ENCODE measurements at regions not wholly inside any gene's neighbourhood (a gene's known extent, or its start where the extent isn't known, plus 50 kb on each side); places are given as distances from the start of the nearest gene placed in this dataset.

- H3K27ac ChIP-seq: no peak overlapping the region
- intact Hi-C loops (cut with DNase I; ENCODE audit: low total_unique reads): no loop called here
- H3K36me3 ChIP-seq (ENCODE audit: low read depth, missing control alignments): no peaks in the 10 kb centered on the region
- no peaks in the 10 kb centered on the region for H3K4me1 ChIP-seq
- no peaks in the 10 kb centered on the region for H3K9me3 ChIP-seq
- H3K27me3 ChIP-seq: no peaks in the 10 kb centered on the region
- WGBS, 2 donors: 62 to 88% methylated on average over 2 to 7 of the region's 7 CpGs
- no peak overlapping the region for H3K4me3 ChIP-seq
- TF ChIP-seq POLR2A (IDR thresholded peaks at IDR 0.05) (no peak), CTCF (IDR thresholded peaks at IDR 0.05) (no peak)
- DNase-seq: no peak
Measured at GRCh38 chrX:125620715-125621587, 301.3 kb downstream of the TEX13C start.

GRCh38 chrX:125621588-125621927 lies 301.9 kb downstream of the TEX13C start:
- Histone ChIP-seq H3K27ac (no peak overlapping the region), H3K4me3 (no peak overlapping the region), H3K4me1 (no peaks in the 10 kb centered on the region), H3K36me3 (ENCODE audit: low read depth, missing control alignments) (no peaks in the 10 kb centered on the region), H3K9me3 (no peaks in the 10 kb centered on the region), H3K27me3 (no peaks in the 10 kb centered on the region)
- no peak for DNase-seq
- intact Hi-C loops (cut with DNase I; ENCODE audit: low total_unique reads): no loop called here
- WGBS, 2 donors: 97 to 100% methylated on average over 1 to 4 of the region's 4 CpGs
- TF ChIP-seq CTCF (IDR thresholded peaks at IDR 0.05) (no peak), POLR2A (IDR thresholded peaks at IDR 0.05) (no peak)

- no peak for DNase-seq
- WGBS, 2 donors: 78 to 79% methylated on average over 2 of the region's 2 CpGs
- intact Hi-C loops (cut with DNase I; ENCODE audit: low total_unique reads): no loop called here
Measured at GRCh38 chrX:125622899-125623298, 303.2 kb downstream of the TEX13C start.

GRCh38 chrX:125627676-125628075 lies 308.0 kb downstream of the TEX13C start:
- H3K36me3 ChIP-seq (ENCODE audit: low read depth, missing control alignments): no peaks in the 10 kb centered on the region
- DNase-seq: no peak
- intact Hi-C loops (cut with DNase I; ENCODE audit: low total_unique reads): no loop called here
- no peak for TF ChIP-seq POLR2A (IDR thresholded peaks at IDR 0.05)
- no peak for TF ChIP-seq CTCF (IDR thresholded peaks at IDR 0.05)
- H3K27me3 ChIP-seq: no peaks in the 10 kb centered on the region
- no peaks in the 10 kb centered on the region for H3K9me3 ChIP-seq
- no peaks in the 10 kb centered on the region for H3K4me1 ChIP-seq
- 62 to 100% methylated on average over 1 to 6 of the region's 6 CpGs for WGBS, 2 donors
- H3K4me3 ChIP-seq: no peak overlapping the region
- no peak overlapping the region for H3K27ac ChIP-seq

More at GRCh38 chrX:125622899-125623298, 303.2 kb downstream of the TEX13C start:
- Histone ChIP-seq H3K27me3 (no peaks in the 10 kb centered on the region), H3K27ac (no peak overlapping the region), H3K36me3 (ENCODE audit: low read depth, missing control alignments) (no peaks in the 10 kb centered on the region), H3K4me3 (no peak overlapping the region), H3K9me3 (no peaks in the 10 kb centered on the region), H3K4me1 (no peaks in the 10 kb centered on the region)
- TF ChIP-seq CTCF (IDR thresholded peaks at IDR 0.05) (no peak), POLR2A (IDR thresholded peaks at IDR 0.05) (no peak)

GRCh38 chrX:125628435-125628834 lies 308.8 kb downstream of the TEX13C start:
- no peak for DNase-seq
- H3K9me3 ChIP-seq: no peaks in the 10 kb centered on the region
- no peaks in the 10 kb centered on the region for H3K36me3 ChIP-seq (ENCODE audit: low read depth, missing control alignments)
- no peak overlapping the region for H3K4me3 ChIP-seq
- TF ChIP-seq CTCF (IDR thresholded peaks at IDR 0.05) (no peak), POLR2A (IDR thresholded peaks at IDR 0.05) (no peak)
- intact Hi-C loops (cut with DNase I; ENCODE audit: low total_unique reads): no loop called here
- no peak overlapping the region for H3K27ac ChIP-seq
- H3K27me3 ChIP-seq: no peaks in the 10 kb centered on the region
- WGBS, 2 donors: 45% methylated on average over 1 of the region's 1 CpG; no CpG with 5 or more reads in 1 of the 2 donors
- no peaks in the 10 kb centered on the region for H3K4me1 ChIP-seq
